Large intestine (tissue), 3 donors: ENCODE measurements at regions not wholly inside any gene's neighbourhood (a gene's known extent, or its start where the extent isn't known, plus 50 kb on each side); places are given as distances from the start of the nearest gene placed in this dataset.

Experiments used
- DNase-seq, 2 donors: peaks; one replicate each; pipeline versions ENCODE4 v3.0.0 to v3.0.0-alpha.2; 2013
- H3K27ac ChIP-seq: one replicate; pipeline ENCODE4 v1.5.1; 2013; ENCODE audit warnings: low read length
- H3K27me3 ChIP-seq: 2 replicates; pipeline ENCODE4 v1.6.1; 2013; ENCODE audit warnings: low read length; ENCODE audit not compliant: control insufficient read depth, insufficient read depth
- H3K36me3 ChIP-seq: 2 replicates; pipeline ENCODE4 v1.6.1; 2013; ENCODE audit warnings: low read length; ENCODE audit not compliant: control insufficient read depth, insufficient read depth
- H3K4me1 ChIP-seq: one replicate; pipeline ENCODE4 v1.6.1; 2013; ENCODE audit warnings: low read length; ENCODE audit not compliant: control insufficient read depth, insufficient read depth
- H3K4me3 ChIP-seq: one replicate; pipeline ENCODE4 v1.5.1; 2013; ENCODE audit warnings: low read length
- H3K9me3 ChIP-seq: one replicate; pipeline ENCODE4 v1.6.1; 2013; ENCODE audit warnings: mild to moderate bottlenecking, low read depth, low read length, moderate library complexity; ENCODE audit not compliant: control insufficient read depth
- WGBS: methylation state at CpG from one replicate; pipeline ENCODE4 v1.1.5; 2013; ENCODE audit warnings: low lambda C conversion rate; ENCODE audit not compliant: insufficient coverage; 5-methylcytosine and 5-hydroxymethylcytosine counted together

GRCh38 chrX:15191830-15192229, 78.1 kb downstream of the ASB9 start:
- no peak for DNase-seq
- H3K27me3 ChIP-seq: no peaks in the 10 kb centered on the region
- H3K4me3 ChIP-seq: no peak overlapping the region
- H3K9me3 ChIP-seq: no peaks in the 10 kb centered on the region
- H3K27ac ChIP-seq: no peak overlapping the region
- H3K36me3 ChIP-seq: no peaks in the 10 kb centered on the region
- no peaks in the 10 kb centered on the region for H3K4me1 ChIP-seq
- no CpG with 5 or more reads among the region's 1 CpG for WGBS

GRCh38 chrX:15188039-15188438, 81.8 kb downstream of the ASB9 start:
- Histone ChIP-seq H3K4me1 (no peaks in the 10 kb centered on the region), H3K9me3 (no peaks in the 10 kb centered on the region), H3K27me3 (no peaks in the 10 kb centered on the region), H3K36me3 (no peaks in the 10 kb centered on the region), H3K27ac (no peak overlapping the region), H3K4me3 (no peak overlapping the region)
- DNase-seq: no peak
- no CpG with 5 or more reads among the region's 1 CpG for WGBS

GRCh38 chrX:15177316-15177715, 92.6 kb downstream of the ASB9 start:
- Histone ChIP-seq H3K27ac (no peak overlapping the region), H3K27me3 (no peaks in the 10 kb centered on the region), H3K4me3 (no peak overlapping the region), H3K9me3 (no peaks in the 10 kb centered on the region), H3K4me1 (no peaks in the 10 kb centered on the region), H3K36me3 (no peaks in the 10 kb centered on the region)
- WGBS: no CpG with 5 or more reads among the region's 3 CpGs
- no peak for DNase-seq

GRCh38 chrX:15173411-15173810, 96.5 kb downstream of the ASB9 start:
- H3K27me3 ChIP-seq: no peaks in the 10 kb centered on the region
- 100% methylated on average over 2 of the region's 5 CpGs for WGBS

GRCh38 chrX:15170927-15171326, 99.0 kb downstream of the ASB9 start:
- no peak overlapping the region for H3K4me3 ChIP-seq
- no peaks in the 10 kb centered on the region for H3K9me3 ChIP-seq
- H3K27ac ChIP-seq: no peak overlapping the region
- no peaks in the 10 kb centered on the region for H3K27me3 ChIP-seq
- H3K36me3 ChIP-seq: no peaks in the 10 kb centered on the region
- WGBS: 40% methylated on average over 1 of the region's 2 CpGs
- no peaks in the 10 kb centered on the region for H3K4me1 ChIP-seq
- DNase-seq: peak in 1 of 2 donors; percentile 3

More at GRCh38 chrX:15173411-15173810, 96.5 kb downstream of the ASB9 start:
- H3K4me1 ChIP-seq: no peaks in the 10 kb centered on the region
- no peaks in the 10 kb centered on the region for H3K9me3 ChIP-seq
- no peak overlapping the region for H3K27ac ChIP-seq
- H3K36me3 ChIP-seq: no peaks in the 10 kb centered on the region
- no peak for DNase-seq
- H3K4me3 ChIP-seq: no peak overlapping the region

- Histone ChIP-seq H3K9me3 (no peaks in the 10 kb centered on the region), H3K36me3 (no peaks in the 10 kb centered on the region), H3K27me3 (no peaks in the 10 kb centered on the region), H3K27ac (no peak overlapping the region), H3K4me1 (no peaks in the 10 kb centered on the region), H3K4me3 (no peak overlapping the region)
- WGBS: no CpG with 5 or more reads among the region's 3 CpGs
- no peak for DNase-seq
Observed at GRCh38 chrX:15167826-15168225, 102.1 kb downstream of the ASB9 start.

GRCh38 chrX:15165832-15166231, 104.1 kb downstream of the ASB9 start:
- Histone ChIP-seq H3K27ac (no peak overlapping the region), H3K4me1 (no peaks in the 10 kb centered on the region), H3K36me3 (no peaks in the 10 kb centered on the region), H3K9me3 (no peaks in the 10 kb centered on the region), H3K4me3 (no peak overlapping the region), H3K27me3 (no peaks in the 10 kb centered on the region)
- 100% methylated on average over 1 of the region's 4 CpGs for WGBS
- DNase-seq: no peak

- WGBS: 100% methylated on average over 1 of the region's 3 CpGs
- Histone ChIP-seq H3K27ac (no peak overlapping the region), H3K36me3 (no peaks in the 10 kb centered on the region), H3K27me3 (no peaks in the 10 kb centered on the region), H3K9me3 (no peaks in the 10 kb centered on the region), H3K4me1 (no peaks in the 10 kb centered on the region), H3K4me3 (no peak overlapping the region)
- no peak for DNase-seq
Observed at GRCh38 chrX:15163131-15163530, 106.8 kb downstream of the ASB9 start.

- Histone ChIP-seq H3K4me1 (no peaks in the 10 kb centered on the region), H3K27ac (peak overlapping the region; percentile 48), H3K27me3 (no peaks in the 10 kb centered on the region), H3K36me3 (no peaks in the 10 kb centered on the region), H3K9me3 (no peaks in the 10 kb centered on the region), H3K4me3 (no peak overlapping the region)
- no CpG with 5 or more reads among the region's 5 CpGs for WGBS
- DNase-seq: peak; percentile 11 to 62
Observed at GRCh38 chrX:15160558-15161095, 109.3 kb downstream of the ASB9 start.

GRCh38 chrX:15158736-15159406, 111.0 kb downstream of the ASB9 start:
- Histone ChIP-seq H3K27ac (no peak overlapping the region), H3K27me3 (no peaks in the 10 kb centered on the region), H3K9me3 (no peaks in the 10 kb centered on the region), H3K4me1 (no peaks in the 10 kb centered on the region), H3K4me3 (no peak overlapping the region), H3K36me3 (no peaks in the 10 kb centered on the region)
- WGBS: no CpG with 5 or more reads among the region's 7 CpGs
- no peak for DNase-seq

GRCh38 chrX:15158350-15158735, 111.5 kb downstream of the ASB9 start:
- Histone ChIP-seq H3K4me3 (no peak overlapping the region), H3K36me3 (no peaks in the 10 kb centered on the region), H3K4me1 (no peaks in the 10 kb centered on the region), H3K27ac (no peak overlapping the region), H3K27me3 (no peaks in the 10 kb centered on the region), H3K9me3 (no peaks in the 10 kb centered on the region)
- no peak for DNase-seq
- WGBS: no CpG with 5 or more reads among the region's 1 CpG
